Neuron (in vitro differentiated cells): ENCODE measurements at regions not wholly inside any gene's neighbourhood (a gene's known extent, or its start where the extent isn't known, plus 50 kb on each side); places are given as distances from the start of the nearest gene placed in this dataset.
"Not testable (repeated sequence)": the region's sequence is repeated elsewhere in the genome, so short reads cannot be mapped to it uniquely, and the experiment has no call there.

Experiments
- H2AFZ ChIP-seq: one replicate; pipeline ENCODE4 v1.6.1; 2013; ENCODE audit warnings: low read depth, mild to moderate bottlenecking, inconsistent platforms, low read length, moderate library complexity
- H3K27me3 ChIP-seq: one replicate; pipeline ENCODE4 v1.6.1; 2013; ENCODE audit warnings: low read length; ENCODE audit not compliant: insufficient read depth
- H3K36me3 ChIP-seq: one replicate; pipeline ENCODE4 v1.6.1; 2013; ENCODE audit warnings: low read length; ENCODE audit not compliant: insufficient read depth
- H3K4me1 ChIP-seq: one replicate; pipeline ENCODE4 v1.6.1; 2013; ENCODE audit warnings: low read length; ENCODE audit not compliant: insufficient read depth
- H3K4me3 ChIP-seq: 2 replicates; pipeline ENCODE4 v1.5.1; 2013; ENCODE audit warnings: mild to moderate bottlenecking, low read length, moderate library complexity
- H3K9me3 ChIP-seq: one replicate; pipeline ENCODE4 v1.6.1; 2013; ENCODE audit warnings: low read length

- not testable (repeated sequence) for H3K9me3 ChIP-seq, H3K36me3 ChIP-seq, H3K4me1 ChIP-seq, H2AFZ ChIP-seq, H3K27me3 ChIP-seq, H3K4me3 ChIP-seq
Observed at GRCh38 chr2:2773080-2773479, 442.0 kb upstream of the MYT1L start.

- Histone ChIP-seq H3K9me3 (no peaks in the 10 kb centered on the region), H3K4me3 (no peak overlapping the region), H2AFZ (no peak overlapping the region), H3K36me3 (no peaks in the 10 kb centered on the region), H3K27me3 (no peaks in the 10 kb centered on the region), H3K4me1 (no peaks in the 10 kb centered on the region)
Observed at GRCh38 chr2:2771721-2772411, 440.8 kb upstream of the MYT1L start.

- H2AFZ ChIP-seq, result no peak overlapping the region
- no peak overlapping the region for H3K4me3 ChIP-seq
- no peaks in the 10 kb centered on the region for H3K27me3 ChIP-seq
- no peaks in the 10 kb centered on the region for H3K36me3 ChIP-seq
- H3K9me3 ChIP-seq, result no peaks in the 10 kb centered on the region
- no peaks in the 10 kb centered on the region for H3K4me1 ChIP-seq
Observed at GRCh38 chr2:2769481-2770431, 438.7 kb upstream of the MYT1L start.

- Histone ChIP-seq H3K4me1 (no peaks in the 10 kb centered on the region), H3K36me3 (no peaks in the 10 kb centered on the region), H3K9me3 (no peaks in the 10 kb centered on the region), H2AFZ (no peak overlapping the region), H3K27me3 (no peaks in the 10 kb centered on the region), H3K4me3 (no peak overlapping the region)
Observed at GRCh38 chr2:2768476-2768875, 437.4 kb upstream of the MYT1L start.

- Histone ChIP-seq H3K4me3 (no peak overlapping the region), H3K36me3 (no peaks in the 10 kb centered on the region), H3K9me3 (no peaks in the 10 kb centered on the region), H3K4me1 (no peaks in the 10 kb centered on the region), H3K27me3 (no peaks in the 10 kb centered on the region), H2AFZ (no peak overlapping the region)
Observed at GRCh38 chr2:2767837-2768236, 436.8 kb upstream of the MYT1L start.

- Histone ChIP-seq H2AFZ (no peak overlapping the region), H3K27me3 (no peaks in the 10 kb centered on the region), H3K9me3 (no peaks in the 10 kb centered on the region), H3K4me1 (no peaks in the 10 kb centered on the region), H3K4me3 (no peak overlapping the region), H3K36me3 (no peaks in the 10 kb centered on the region)
Observed at GRCh38 chr2:2765839-2766495, 434.9 kb upstream of the MYT1L start.

GRCh38 chr2:2765176-2765800, 434.2 kb upstream of the MYT1L start:
- no peak overlapping the region for H2AFZ ChIP-seq
- H3K36me3 ChIP-seq, result no peaks in the 10 kb centered on the region
- H3K9me3 ChIP-seq, result no peaks in the 10 kb centered on the region
- H3K4me1 ChIP-seq, result no peaks in the 10 kb centered on the region
- no peaks in the 10 kb centered on the region for H3K27me3 ChIP-seq
- H3K4me3 ChIP-seq, result no peak overlapping the region

- no peak overlapping the region for H3K4me3 ChIP-seq
- no peaks in the 10 kb centered on the region for H3K36me3 ChIP-seq
- no peaks in the 10 kb centered on the region for H3K27me3 ChIP-seq
- H2AFZ ChIP-seq, result no peak overlapping the region
- H3K4me1 ChIP-seq, result no peaks in the 10 kb centered on the region
- H3K9me3 ChIP-seq, result no peaks in the 10 kb centered on the region
Observed at GRCh38 chr2:2764739-2765138, 433.7 kb upstream of the MYT1L start.

- no peaks in the 10 kb centered on the region for H3K4me1 ChIP-seq
- no peaks in the 10 kb centered on the region for H3K36me3 ChIP-seq
- no peak overlapping the region for H2AFZ ChIP-seq
- H3K9me3 ChIP-seq, result no peaks in the 10 kb centered on the region
- no peak overlapping the region for H3K4me3 ChIP-seq
- no peaks in the 10 kb centered on the region for H3K27me3 ChIP-seq
Observed at GRCh38 chr2:2764001-2764355, 432.9 kb upstream of the MYT1L start.

- Histone ChIP-seq H3K4me3 (no peak overlapping the region), H3K9me3 (no peaks in the 10 kb centered on the region), H2AFZ (no peak overlapping the region), H3K4me1 (no peaks in the 10 kb centered on the region), H3K27me3 (no peaks in the 10 kb centered on the region), H3K36me3 (no peaks in the 10 kb centered on the region)
Observed at GRCh38 chr2:2763351-2764000, 432.4 kb upstream of the MYT1L start.

GRCh38 chr2:2762913-2763312, 431.8 kb upstream of the MYT1L start:
- H3K4me3 ChIP-seq, result no peak overlapping the region
- H2AFZ ChIP-seq, result no peak overlapping the region
- H3K27me3 ChIP-seq, result no peaks in the 10 kb centered on the region
- no peaks in the 10 kb centered on the region for H3K9me3 ChIP-seq
- H3K4me1 ChIP-seq, result no peaks in the 10 kb centered on the region
- H3K36me3 ChIP-seq, result no peaks in the 10 kb centered on the region

GRCh38 chr2:2762166-2762908, 431.3 kb upstream of the MYT1L start:
- Histone ChIP-seq H3K36me3 (no peaks in the 10 kb centered on the region), H3K4me3 (no peak overlapping the region), H3K9me3 (no peaks in the 10 kb centered on the region), H3K4me1 (no peaks in the 10 kb centered on the region), H3K27me3 (no peaks in the 10 kb centered on the region), H2AFZ (no peak overlapping the region)
